ENCODE measurements at regions not wholly inside any gene's neighbourhood (a gene's known extent, or its start where the extent isn't known, plus 50 kb on each side); places are given as distances from the start of the nearest gene placed in this dataset.

GRCh38 chr6:129771678-129772077 is 61.7 kb upstream of the ARHGAP18 start:
- Histone ChIP-seq H3K27me3 (peaks cover 19% of the 10 kb centered on the region), H3K9me3 (no peaks in the 10 kb centered on the region), H3K4me1 (peaks cover 10% of the 10 kb centered on the region), H3K27ac (no peak overlapping the region), H3K36me3 (no peaks in the 10 kb centered on the region), H3K4me3 (no peak overlapping the region)
- no peak for DNase-seq (ENCODE audit: low spot score in 2 of 2)
- WGBS: 95% methylated on average over 4 of the region's 4 CpGs
- no peak for TF ChIP-seq POLR2A (IDR thresholded peaks at IDR 0.05)
- no peak for TF ChIP-seq POLR2AphosphoS5 (IDR thresholded peaks at IDR 0.05)
- TF ChIP-seq EP300 (IDR thresholded peaks at IDR 0.05): no peak

GRCh38 chr6:129767776-129768485 is 58.0 kb upstream of the ARHGAP18 start:
- TF ChIP-seq CTCF (IDR thresholded peaks at IDR 0.05) (no peak), POLR2AphosphoS5 (IDR thresholded peaks at IDR 0.05) (no peak), EP300 (IDR thresholded peaks at IDR 0.05) (no peak), POLR2A (IDR thresholded peaks at IDR 0.05) (no peak)
- Histone ChIP-seq H3K27me3 (peaks cover 36% of the 10 kb centered on the region), H3K36me3 (no peaks in the 10 kb centered on the region), H3K4me3 (no peak overlapping the region), H3K4me1 (peaks cover 10% of the 10 kb centered on the region), H3K27ac (no peak overlapping the region), H3K9me3 (no peaks in the 10 kb centered on the region)
- WGBS: 64% methylated on average over 11 of the region's 11 CpGs
- DNase-seq (ENCODE audit: low spot score in 2 of 2): no peak

- H3K4me3 ChIP-seq: peak overlapping the region; percentile 42
- WGBS: 3% methylated on average over 26 of the region's 36 CpGs
- H3K4me1 ChIP-seq: peaks cover 10% of the 10 kb centered on the region
- DNase-seq (ENCODE audit: low spot score in 2 of 2): no peak
- no peaks in the 10 kb centered on the region for H3K9me3 ChIP-seq
- H3K27me3 ChIP-seq: peaks cover 36% of the 10 kb centered on the region
- TF ChIP-seq POLR2A (IDR thresholded peaks at IDR 0.05) (no peak), EP300 (IDR thresholded peaks at IDR 0.05) (no peak), POLR2AphosphoS5 (IDR thresholded peaks at IDR 0.05) (no peak), CTCF (IDR thresholded peaks at IDR 0.05) (no peak)
- no peaks in the 10 kb centered on the region for H3K36me3 ChIP-seq
- H3K27ac ChIP-seq: no peak overlapping the region
Observed at GRCh38 chr6:129766959-129767728, 57.2 kb upstream of the ARHGAP18 start.

- peaks cover 27% of the 10 kb centered on the region for H3K27me3 ChIP-seq
- no peak for DNase-seq (ENCODE audit: low spot score in 2 of 2)
- no peaks in the 10 kb centered on the region for H3K36me3 ChIP-seq
- H3K4me1 ChIP-seq: peaks cover 10% of the 10 kb centered on the region
- H3K4me3 ChIP-seq: no peak overlapping the region
- H3K9me3 ChIP-seq: no peaks in the 10 kb centered on the region
- WGBS: 89% methylated on average over 4 of the region's 4 CpGs
- TF ChIP-seq EP300 (IDR thresholded peaks at IDR 0.05): no peak
- H3K27ac ChIP-seq: no peak overlapping the region
Observed at GRCh38 chr6:129764761-129765407, 54.9 kb upstream of the ARHGAP18 start.

DNA sequence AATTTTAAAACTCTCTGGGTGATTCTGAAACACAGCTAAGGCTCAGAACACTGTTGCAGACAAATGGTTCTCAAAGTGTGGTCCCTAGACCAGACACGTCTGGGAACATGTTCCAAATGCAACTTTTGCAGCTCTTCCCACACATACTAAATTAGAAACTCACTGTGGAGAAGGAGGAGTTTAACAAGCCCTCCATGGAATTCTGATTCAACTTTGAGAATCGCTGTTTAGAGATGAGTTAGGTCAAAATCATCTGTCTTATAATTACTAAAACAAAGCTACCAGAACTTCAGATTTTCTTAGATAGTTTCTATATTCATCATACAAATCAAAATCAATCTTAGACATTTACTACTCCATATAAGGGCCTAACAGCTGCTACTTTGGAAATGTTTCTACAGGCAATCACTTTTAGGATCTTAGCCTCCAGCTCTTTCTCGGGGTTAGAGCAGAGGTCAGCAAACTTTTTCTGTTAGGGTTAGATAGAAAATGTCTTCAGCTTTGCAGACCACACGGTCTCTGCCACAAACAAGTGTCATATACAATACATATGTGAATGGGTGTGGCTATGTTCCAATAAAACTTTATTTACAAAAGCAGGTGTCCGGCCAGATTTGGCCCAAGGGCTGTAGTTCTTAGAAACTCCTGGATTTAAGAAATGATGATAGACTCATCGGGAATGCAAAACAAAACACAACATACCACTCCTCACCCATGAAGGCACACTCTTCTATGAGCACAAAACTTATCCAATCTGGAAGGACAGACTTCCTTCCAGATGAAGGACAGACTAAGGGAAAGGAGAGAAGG is 50.0 kb upstream of the ARHGAP18 start:
- H3K4me1 ChIP-seq: no peaks in the 10 kb centered on the region
- H3K4me3 ChIP-seq: no peak overlapping the region
- DNase-seq (ENCODE audit: low spot score in 2 of 2): no peak
- no peaks in the 10 kb centered on the region for H3K9me3 ChIP-seq
- H3K27ac ChIP-seq: no peak overlapping the region
- 69% methylated on average over 6 of the region's 6 CpGs for WGBS
- no peaks in the 10 kb centered on the region for H3K36me3 ChIP-seq
- TF ChIP-seq POLR2A (IDR thresholded peaks at IDR 0.05): no peak
- no peak for TF ChIP-seq EP300 (IDR thresholded peaks at IDR 0.05)
- no peak for TF ChIP-seq POLR2AphosphoS5 (IDR thresholded peaks at IDR 0.05)
- TF ChIP-seq CTCF (IDR thresholded peaks at IDR 0.05): no peak
- peaks cover 4% of the 10 kb centered on the region for H3K27me3 ChIP-seq
